Gastrocnemius medialis (tissue), 4 donors: ENCODE measurements at regions not wholly inside any gene's neighbourhood (a gene's known extent, or its start where the extent isn't known, plus 50 kb on each side); places are given as distances from the start of the nearest gene placed in this dataset.

Experiments
- ATAC-seq, 2 donors: fragments of 150-250 bp; one replicate each; pipeline ENCODE4 v1.9.1; 2016
- DNase-seq, 2 donors: peaks; one replicate each; pipeline ENCODE4 v3.0.0-alpha.2; 2019
- H3K27ac ChIP-seq, 4 donors: fragments of 200-600 bp; sonication (generic); 1 replicate in 1 of 4; 2 replicates in 3 of 4; pipeline ENCODE4 v1.5.1; 2016 to 2018; ENCODE audit warnings: mild to moderate bottlenecking in 2 of 4, moderate library complexity in 1 of 4
- H3K27me3 ChIP-seq, 3 donors: fragments of 200-600 bp; sonication (generic) in 2 of 3; 1 replicate in 1 of 3; 2 replicates in 2 of 3; pipeline versions ENCODE4 v1.5.1 to v1.6.0; 2016 to 2019; ENCODE audit warnings: mild to moderate bottlenecking in 1 of 3, moderate library complexity in 1 of 3
- H3K36me3 ChIP-seq, 2 donors: fragments of 200-600 bp; sonication (generic) in 1 of 2; one replicate each; pipeline ENCODE4 v1.5.1; 2017 to 2018
- H3K4me1 ChIP-seq, 2 donors: fragments of 200-600 bp; sonication (generic) in 1 of 2; one replicate each; pipeline ENCODE4 v1.5.1; 2016 to 2017; ENCODE audit warnings: mild to moderate bottlenecking in 2 of 2
- H3K4me3 ChIP-seq, 4 donors: fragments of 200-600 bp; sonication (generic) in 3 of 4; 1 replicate in 1 of 4; 2 replicates in 3 of 4; pipeline ENCODE4 v1.5.1; 2016 to 2019; ENCODE audit warnings: mild to moderate bottlenecking in 2 of 4
- H3K9me3 ChIP-seq, 3 donors: fragments of 200-600 bp; sonication (generic) in 2 of 3; 1 replicate in 1 of 3; 2 replicates in 2 of 3; pipeline ENCODE4 v1.5.1; 2016 to 2019
- POLR2A ChIP-seq, 2 donors: fragments of 450-650 bp; IDR thresholded peaks; one replicate each; pipeline ENCODE4 v1.6.1; 2017; ENCODE audit warnings: antibody characterized with exemption in 2 of 2, mild to moderate bottlenecking in 2 of 2, moderate library complexity in 2 of 2
- in situ Hi-C, 4 donors: fragments of 200-750 bp; cut with MboI; loops; one replicate each; pipeline versions ENCODE4 v1.15.0 to v1.8.0; 2017; ENCODE audit warnings: low sequenced_read_pairs in 4 of 4
- intact Hi-C: fragments of 100-400 bp; cut with DNase I; formaldehyde crosslinking; loops from one replicate; pipeline ENCODE4 v1.15.1; 2023; ENCODE audit warnings: low total_unique reads
- TF ChIP-seq, protein P1 (sequence below), 5 experiments: fragments of 450-650 bp in 3 of 5; fragments of 200-600 bp in 2 of 5; sonication (generic) in 2 of 5; IDR thresholded peaks in 4 of 5; conservative IDR thresholded peaks in 1 of 5; 1 replicate in 4 of 5; 2 replicates in 1 of 5; pipeline ENCODE4 v1.5.1; 2016 to 2019; ENCODE audit warnings: antibody characterized with exemption in 5 of 5, mild to moderate bottlenecking in 3 of 5, moderate library complexity in 3 of 5

DNA sequence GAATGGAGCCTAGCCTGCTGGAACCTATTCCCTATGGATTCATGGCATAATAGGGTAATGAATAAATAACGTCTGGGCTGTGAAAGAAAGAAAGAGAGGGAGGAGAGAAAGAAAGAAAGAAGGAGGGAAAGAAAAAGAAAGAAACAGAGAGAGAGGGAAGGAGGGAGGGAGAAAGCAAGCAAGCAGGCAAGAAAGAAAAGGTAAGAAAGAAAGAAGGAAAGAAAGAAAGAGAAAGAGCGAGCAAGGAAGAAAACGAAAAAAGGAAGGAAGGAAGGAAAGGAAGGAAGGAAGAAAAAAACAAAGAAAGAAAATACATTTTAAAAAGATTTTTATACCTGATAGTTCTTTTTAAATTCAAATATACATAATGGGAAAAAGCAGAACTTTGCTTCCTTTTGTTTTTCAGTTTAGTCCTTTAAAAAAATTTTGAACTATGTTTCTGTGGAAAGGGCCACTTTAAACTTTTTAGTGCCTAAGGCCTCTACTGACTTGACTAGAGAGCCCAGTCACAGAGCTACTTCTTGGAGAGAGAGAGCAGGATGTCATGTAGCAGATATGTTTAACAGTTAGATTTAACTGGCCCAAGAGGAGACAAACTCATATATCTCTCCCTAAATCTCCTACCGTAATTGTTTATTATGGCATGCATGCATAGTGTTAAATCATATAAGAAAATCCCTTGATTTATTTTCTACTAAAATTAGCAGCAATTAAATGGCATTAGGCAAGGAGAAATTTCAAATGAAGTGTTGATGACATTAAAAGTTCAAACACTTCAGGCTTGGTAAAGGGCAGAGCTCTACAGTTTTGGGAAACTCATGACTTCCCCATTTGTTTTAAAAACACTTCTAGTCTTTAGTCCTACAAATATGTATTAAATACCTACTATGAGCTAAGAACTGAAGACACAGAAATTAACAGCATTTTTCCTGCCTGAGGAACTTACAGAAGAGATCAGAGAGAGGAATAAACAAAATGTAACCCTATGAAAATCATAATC lies 305.5 kb downstream of the BCAT1 start:
- no peak overlapping the region for H3K4me3 ChIP-seq
- ATAC-seq (no peak), DNase-seq (no peak)
- in situ Hi-C loops (no loop called here), intact Hi-C loops (no loop called here)
- no peaks in the 10 kb centered on the region for H3K9me3 ChIP-seq
- no peaks in the 10 kb centered on the region for H3K4me1 ChIP-seq
- H3K27ac ChIP-seq, result no peak overlapping the region
- no peaks in the 10 kb centered on the region for H3K36me3 ChIP-seq
- TF ChIP-seq, protein P1, sequence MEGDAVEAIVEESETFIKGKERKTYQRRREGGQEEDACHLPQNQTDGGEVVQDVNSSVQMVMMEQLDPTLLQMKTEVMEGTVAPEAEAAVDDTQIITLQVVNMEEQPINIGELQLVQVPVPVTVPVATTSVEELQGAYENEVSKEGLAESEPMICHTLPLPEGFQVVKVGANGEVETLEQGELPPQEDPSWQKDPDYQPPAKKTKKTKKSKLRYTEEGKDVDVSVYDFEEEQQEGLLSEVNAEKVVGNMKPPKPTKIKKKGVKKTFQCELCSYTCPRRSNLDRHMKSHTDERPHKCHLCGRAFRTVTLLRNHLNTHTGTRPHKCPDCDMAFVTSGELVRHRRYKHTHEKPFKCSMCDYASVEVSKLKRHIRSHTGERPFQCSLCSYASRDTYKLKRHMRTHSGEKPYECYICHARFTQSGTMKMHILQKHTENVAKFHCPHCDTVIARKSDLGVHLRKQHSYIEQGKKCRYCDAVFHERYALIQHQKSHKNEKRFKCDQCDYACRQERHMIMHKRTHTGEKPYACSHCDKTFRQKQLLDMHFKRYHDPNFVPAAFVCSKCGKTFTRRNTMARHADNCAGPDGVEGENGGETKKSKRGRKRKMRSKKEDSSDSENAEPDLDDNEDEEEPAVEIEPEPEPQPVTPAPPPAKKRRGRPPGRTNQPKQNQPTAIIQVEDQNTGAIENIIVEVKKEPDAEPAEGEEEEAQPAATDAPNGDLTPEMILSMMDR (IDR thresholded peaks at IDR 0.05 in 4 of 5, conservative IDR thresholded peaks at IDR 0.05 in 1 of 5), result no peak
- no peak for TF ChIP-seq POLR2A (IDR thresholded peaks at IDR 0.05)
- H3K27me3 ChIP-seq, result no peaks in the 10 kb centered on the region

DNA sequence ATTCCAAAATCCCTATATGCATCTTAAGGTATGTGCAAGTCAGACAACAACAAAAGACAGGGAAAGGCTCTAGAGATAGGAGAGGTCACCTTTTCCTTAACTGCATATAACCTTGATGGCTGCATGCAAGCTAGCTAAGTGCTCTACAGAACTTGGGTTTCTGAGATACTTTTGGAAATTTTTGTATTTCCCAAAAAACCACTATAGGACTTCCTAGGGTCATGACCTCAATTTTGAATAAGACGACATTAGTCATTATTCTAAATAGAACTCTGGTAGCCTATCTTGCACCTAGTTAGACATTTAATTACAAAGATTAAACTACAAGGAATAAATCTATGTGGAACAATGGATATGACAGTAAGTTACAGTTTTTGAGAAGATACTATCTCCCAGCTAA lies 309.3 kb downstream of the BCAT1 start:
- no peak for ATAC-seq
- no peak for DNase-seq
- no peaks in the 10 kb centered on the region for H3K9me3 ChIP-seq
- no peaks in the 10 kb centered on the region for H3K36me3 ChIP-seq
- H3K27ac ChIP-seq, result no peak overlapping the region
- no peaks in the 10 kb centered on the region for H3K27me3 ChIP-seq
- in situ Hi-C loops, result no loop called here
- TF ChIP-seq, protein P1 (IDR thresholded peaks at IDR 0.05 in 4 of 5, conservative IDR thresholded peaks at IDR 0.05 in 1 of 5), result no peak
- TF ChIP-seq POLR2A (IDR thresholded peaks at IDR 0.05), result no peak
- no peak overlapping the region for H3K4me3 ChIP-seq
- intact Hi-C loops, result no loop called here
- H3K4me1 ChIP-seq, result no peaks in the 10 kb centered on the region

DNA sequence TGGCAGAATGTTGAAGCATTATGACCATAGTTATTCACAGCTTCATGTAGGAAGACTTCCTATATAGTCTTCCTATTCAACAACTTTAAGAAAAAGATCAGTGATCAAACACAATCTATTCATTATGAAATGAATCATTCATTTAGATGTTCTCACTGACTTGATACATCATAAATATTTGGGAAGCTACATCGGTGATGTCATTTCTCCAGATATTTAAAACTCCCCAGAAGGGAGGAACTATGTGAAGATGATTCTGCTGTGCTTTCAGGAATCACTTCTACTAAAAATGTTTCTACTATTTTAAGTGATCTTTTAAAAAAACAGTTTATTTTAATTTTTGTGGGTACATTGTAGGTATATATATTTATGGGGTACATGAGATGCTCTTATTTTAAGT lies 316.4 kb downstream of the BCAT1 start:
- no peak for TF ChIP-seq POLR2A (IDR thresholded peaks at IDR 0.05)
- TF ChIP-seq, protein P1 (IDR thresholded peaks at IDR 0.05 in 4 of 5, conservative IDR thresholded peaks at IDR 0.05 in 1 of 5), result no peak

DNA sequence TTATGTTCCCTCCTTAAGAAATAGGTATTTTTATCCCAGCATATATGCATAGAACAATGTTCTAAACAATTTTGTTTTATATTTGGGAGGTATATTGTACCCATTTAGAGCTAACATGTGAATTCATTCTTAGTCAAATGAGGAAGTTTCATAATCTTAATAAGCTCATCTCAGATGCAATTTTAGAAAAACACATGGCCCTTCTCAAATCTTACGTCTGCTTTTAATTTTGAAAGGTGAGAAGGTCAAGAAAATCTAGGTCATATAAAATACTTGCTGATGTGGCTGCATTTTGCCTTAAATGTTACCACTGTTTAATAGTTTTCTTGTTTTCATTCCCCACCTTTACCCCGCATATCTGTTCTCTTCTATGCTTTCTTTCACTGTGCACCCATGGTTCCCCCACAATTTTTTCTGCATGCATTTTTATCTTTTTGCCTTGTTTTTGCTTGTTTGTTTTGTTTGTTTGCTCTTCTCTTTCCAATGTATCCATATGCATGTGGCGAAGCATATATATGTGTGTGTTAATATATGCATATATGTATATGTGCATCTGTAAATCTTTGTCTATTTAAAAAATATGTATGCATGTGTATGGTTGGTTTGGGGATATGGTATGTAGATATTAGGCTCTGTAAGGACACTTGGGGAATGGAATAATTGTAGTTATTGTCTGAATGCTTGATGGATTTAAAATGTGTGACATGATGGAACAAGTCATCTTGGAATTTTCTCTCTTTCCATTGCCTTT lies 317.1 kb downstream of the BCAT1 start:
- in situ Hi-C loops (no loop called here), intact Hi-C loops (no loop called here)
- Histone ChIP-seq H3K9me3 (no peaks in the 10 kb centered on the region), H3K27ac (no peak overlapping the region), H3K36me3 (no peaks in the 10 kb centered on the region), H3K27me3 (no peaks in the 10 kb centered on the region), H3K4me1 (no peaks in the 10 kb centered on the region), H3K4me3 (no peak overlapping the region)
- TF ChIP-seq, protein P1 (IDR thresholded peaks at IDR 0.05 in 4 of 5, conservative IDR thresholded peaks at IDR 0.05 in 1 of 5), result no peak
- TF ChIP-seq POLR2A (IDR thresholded peaks at IDR 0.05), result no peak
- ATAC-seq (no peak), DNase-seq (no peak)

More for the DNA sequence above, 316.4 kb downstream of the BCAT1 start:
- in situ Hi-C loops (no loop called here), intact Hi-C loops (no loop called here)
- no peaks in the 10 kb centered on the region for H3K9me3 ChIP-seq
- ATAC-seq (no peak), DNase-seq (no peak)
- no peak overlapping the region for H3K27ac ChIP-seq
- H3K4me3 ChIP-seq, result no peak overlapping the region
- no peaks in the 10 kb centered on the region for H3K4me1 ChIP-seq
- no peaks in the 10 kb centered on the region for H3K36me3 ChIP-seq
- H3K27me3 ChIP-seq, result no peaks in the 10 kb centered on the region
